Heart left ventricle (tissue), 16 donors: ENCODE measurements at regions not wholly inside any gene's neighbourhood (a gene's known extent, or its start where the extent isn't known, plus 50 kb on each side); places are given as distances from the start of the nearest gene placed in this dataset.

Source experiments
- ATAC-seq, 4 donors: fragments of 200-7000 bp; cut with Tn5 transposase; one replicate each; pipeline ENCODE4 v1.9.1; 2020 to 2022; ENCODE audit warnings: moderate library complexity in 4 of 4, mild to moderate bottlenecking in 3 of 4, moderate number of reproducible peaks in 1 of 4
- DNase-seq, 5 donors: peaks; one replicate each; pipeline ENCODE4 v3.0.0-alpha.2; 2020
- H3K27ac ChIP-seq, 12 donors: fragments of 200-600 bp; sonication (generic) in 4 of 12; one replicate each; pipeline versions ENCODE4 v1.5.0 to v1.8.0; 2016 to 2022; ENCODE audit warnings: mild to moderate bottlenecking in 2 of 12
- H3K27me3 ChIP-seq, 9 donors: fragments of 200-600 bp; sonication (generic) in 2 of 9; one replicate each; pipeline versions ENCODE4 v1.5.1 to v1.8.0; 2016 to 2022; ENCODE audit warnings: mild to moderate bottlenecking in 3 of 9
- H3K36me3 ChIP-seq, 9 donors: fragments of 200-600 bp; sonication (generic) in 2 of 9; one replicate each; pipeline versions ENCODE4 v1.5.0 to v1.8.0; 2018 to 2022; ENCODE audit warnings: mild to moderate bottlenecking in 2 of 9
- H3K4me1 ChIP-seq, 12 donors: fragments of 200-600 bp; sonication (generic) in 4 of 12; one replicate each; pipeline versions ENCODE4 v1.5.0 to v1.8.0; 2016 to 2022; ENCODE audit warnings: mild to moderate bottlenecking in 3 of 12
- H3K4me3 ChIP-seq, 12 donors: fragments of 200-600 bp; sonication (generic) in 4 of 12; one replicate each; pipeline versions ENCODE4 v1.5.0 to v1.8.0; 2017 to 2022; ENCODE audit warnings: mild to moderate bottlenecking in 9 of 12, moderate library complexity in 4 of 12
- H3K9me3 ChIP-seq, 12 donors: fragments of 200-600 bp; sonication (generic) in 4 of 12; one replicate each; pipeline versions ENCODE4 v1.5.0 to v1.8.0; 2016 to 2022; ENCODE audit warnings: mild to moderate bottlenecking in 1 of 12
- POLR2A ChIP-seq, 2 donors: fragments of 450-650 bp; IDR thresholded peaks; one replicate each; pipeline ENCODE4 v1.6.1; 2017; ENCODE audit warnings: antibody characterized with exemption in 2 of 2, mild to moderate bottlenecking in 2 of 2, moderate library complexity in 2 of 2
- WGBS, 4 donors: extraction: QIAGEN DNeasy Blood & Tissue Kit in 2 of 4; methylation state at CpG; one replicate each; pipeline versions ENCODE4 v1.1.5 to v1.1.7; 2013 to 2018; 5-methylcytosine and 5-hydroxymethylcytosine counted together
- intact Hi-C, 10 donors: fragments of 100-400 bp; cut with DNase I; formaldehyde crosslinking; loops; one replicate each; pipeline versions ENCODE4 v1.11.1 to v1.14.2; 2022
- TF ChIP-seq, protein P1 (sequence below), 12 donors: fragments of 200-600 bp; sonication (generic) in 4 of 12; IDR thresholded peaks; one replicate each; pipeline versions ENCODE4 v1.5.0 to v1.8.0; 2018 to 2022; ENCODE audit warnings: antibody characterized with exemption in 12 of 12, mild to moderate bottlenecking in 5 of 12
- donor health status: ischemic (EF 13 %, LVEDD 7.1; RV severe dilation, severe dysfunction).
- donor health status: healthy with polysubstance abuse.
- donor health status: DM: no; HTN: yes; CAD: no.
- donor health status: DM: no; HTN: no; CAD: no.
- donor health status: ischemic (EF 25% LVEDD 6.9; RV normal size, moderate dysfunction).
- donor health status: ischemic (EF 25% LVEDD 5.7; RV mildly dilated, moderate dysfunction).
- donor health status: healthy.
- donor health status: DM: yes; HTN: yes; CAD: no.
- donor health status: ischemic (EF 35%, LVEDD 5.7; RV mildly dilated, moderate dysfunction).
- donor health status: nonischemic (EF 11% LVEDD 7.7; RV severe dilation, severe dysfunction).
- donor health status: DM: yes; HTN: yes; CAD: no.
- donor health status: PGD.
- donor health status: ischemic (EF 29% LVEDD 5.4; RV normal size, mild dysfunction).
- donor health status: nonischemic (EF 23%, LVEDD 6.1; RV moderate dilation, normal function).

DNA sequence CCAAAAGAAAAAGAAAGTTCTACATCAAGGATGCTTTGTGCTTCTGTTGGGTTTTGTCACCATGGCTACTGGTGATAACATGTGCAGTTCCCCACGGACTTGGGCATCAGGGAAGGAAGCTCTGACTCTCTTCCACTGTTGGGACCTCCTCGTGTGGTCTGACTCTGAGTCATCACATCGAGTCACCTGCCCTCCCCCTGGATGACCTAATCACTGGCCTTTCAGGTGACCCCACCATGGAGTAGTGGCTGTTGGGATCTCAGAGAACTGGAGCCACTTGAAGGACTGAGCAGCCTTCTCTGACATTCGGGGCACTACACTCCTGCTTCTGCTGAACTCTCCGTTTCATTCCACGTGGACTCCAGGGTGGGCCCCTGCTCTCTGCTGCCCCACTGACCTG lies 60.8 kb upstream of the DOCK1 start:
- H3K36me3 ChIP-seq = no peaks in the 10 kb centered on the region
- 47 to 69% (median 56%) methylated on average over 6 of the region's 6 CpGs for WGBS, 4 donors
- H3K9me3 ChIP-seq = no peaks in the 10 kb centered on the region
- ATAC-seq (no peak), DNase-seq (no peak)
- intact Hi-C loops = no loop called here
- H3K4me3 ChIP-seq = no peak overlapping the region
- TF ChIP-seq, protein P1, sequence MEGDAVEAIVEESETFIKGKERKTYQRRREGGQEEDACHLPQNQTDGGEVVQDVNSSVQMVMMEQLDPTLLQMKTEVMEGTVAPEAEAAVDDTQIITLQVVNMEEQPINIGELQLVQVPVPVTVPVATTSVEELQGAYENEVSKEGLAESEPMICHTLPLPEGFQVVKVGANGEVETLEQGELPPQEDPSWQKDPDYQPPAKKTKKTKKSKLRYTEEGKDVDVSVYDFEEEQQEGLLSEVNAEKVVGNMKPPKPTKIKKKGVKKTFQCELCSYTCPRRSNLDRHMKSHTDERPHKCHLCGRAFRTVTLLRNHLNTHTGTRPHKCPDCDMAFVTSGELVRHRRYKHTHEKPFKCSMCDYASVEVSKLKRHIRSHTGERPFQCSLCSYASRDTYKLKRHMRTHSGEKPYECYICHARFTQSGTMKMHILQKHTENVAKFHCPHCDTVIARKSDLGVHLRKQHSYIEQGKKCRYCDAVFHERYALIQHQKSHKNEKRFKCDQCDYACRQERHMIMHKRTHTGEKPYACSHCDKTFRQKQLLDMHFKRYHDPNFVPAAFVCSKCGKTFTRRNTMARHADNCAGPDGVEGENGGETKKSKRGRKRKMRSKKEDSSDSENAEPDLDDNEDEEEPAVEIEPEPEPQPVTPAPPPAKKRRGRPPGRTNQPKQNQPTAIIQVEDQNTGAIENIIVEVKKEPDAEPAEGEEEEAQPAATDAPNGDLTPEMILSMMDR (IDR thresholded peaks at IDR 0.05) = no peak
- no peak overlapping the region for H3K27ac ChIP-seq
- H3K27me3 ChIP-seq = peaks cover 0 to 6% (median 0%) of the 10 kb centered on the region in 9 donors
- no peaks in the 10 kb centered on the region for H3K4me1 ChIP-seq

DNA sequence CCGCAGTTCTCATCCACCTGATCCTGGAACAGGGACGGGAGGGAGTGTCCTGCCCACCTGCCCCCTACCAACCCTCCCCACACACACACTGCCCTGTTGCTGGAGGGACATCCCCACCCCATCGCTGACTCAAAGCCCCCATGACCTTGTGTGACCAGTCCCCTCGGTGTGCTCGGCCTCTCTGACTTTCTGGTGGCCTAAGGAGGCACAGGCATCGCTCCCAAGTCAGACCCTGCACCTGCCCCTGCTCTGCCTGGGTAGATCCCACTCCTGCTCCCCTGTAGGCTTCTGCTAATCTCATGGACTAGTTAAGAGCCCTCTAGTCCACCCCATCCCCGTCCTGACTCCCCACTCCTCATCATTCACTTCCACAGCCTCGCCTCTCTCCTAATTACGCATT lies 58.8 kb upstream of the DOCK1 start:
- no peaks in the 10 kb centered on the region for H3K4me1 ChIP-seq
- DNase-seq = no peak
- intact Hi-C loops = no loop called here
- no peak overlapping the region for H3K27ac ChIP-seq
- no peak for ATAC-seq
- no peaks in the 10 kb centered on the region for H3K9me3 ChIP-seq
- no peaks in the 10 kb centered on the region for H3K36me3 ChIP-seq
- 83 to 85% (median 84%) methylated on average over 9 of the region's 9 CpGs for WGBS, 4 donors
- TF ChIP-seq, protein P1 (IDR thresholded peaks at IDR 0.05) = no peak
- no peak for TF ChIP-seq POLR2A (IDR thresholded peaks at IDR 0.05)
- peaks cover 0 to 6% (median 0%) of the 10 kb centered on the region in 9 donors for H3K27me3 ChIP-seq
- no peak overlapping the region for H3K4me3 ChIP-seq

DNA sequence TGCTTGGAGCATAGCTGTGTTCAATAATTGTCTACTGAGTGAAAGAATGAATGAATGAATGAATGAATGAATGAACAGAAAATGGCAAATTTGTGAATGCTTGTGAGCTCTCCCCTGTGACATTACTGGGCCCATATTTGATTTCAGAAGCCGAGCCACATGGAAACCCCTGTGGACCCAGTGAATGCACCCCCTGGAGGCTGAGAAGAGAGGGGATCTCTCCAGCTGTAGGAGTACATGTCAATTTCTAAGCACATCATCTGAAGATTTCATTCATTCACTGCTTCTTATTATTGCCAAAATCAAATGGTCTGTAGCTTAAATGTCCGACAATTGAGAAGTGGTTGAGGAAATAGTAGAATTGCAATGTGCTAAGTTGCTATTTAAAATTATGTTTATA lies 58.3 kb upstream of the DOCK1 start:
- no peak for ATAC-seq
- Histone ChIP-seq H3K4me1 (no peaks in the 10 kb centered on the region), H3K27ac (no peak overlapping the region), H3K27me3 (peaks cover 0 to 6% (median 0%) of the 10 kb centered on the region in 9 donors), H3K4me3 (no peak overlapping the region), H3K36me3 (no peaks in the 10 kb centered on the region), H3K9me3 (no peaks in the 10 kb centered on the region)
- TF ChIP-seq, protein P1 (IDR thresholded peaks at IDR 0.05) = no peak
- no peak for TF ChIP-seq POLR2A (IDR thresholded peaks at IDR 0.05)
- intact Hi-C loops = no loop called here
- no peak for DNase-seq
- WGBS, 4 donors = 74 to 84% (median 80%) methylated on average over 2 of the region's 2 CpGs

DNA sequence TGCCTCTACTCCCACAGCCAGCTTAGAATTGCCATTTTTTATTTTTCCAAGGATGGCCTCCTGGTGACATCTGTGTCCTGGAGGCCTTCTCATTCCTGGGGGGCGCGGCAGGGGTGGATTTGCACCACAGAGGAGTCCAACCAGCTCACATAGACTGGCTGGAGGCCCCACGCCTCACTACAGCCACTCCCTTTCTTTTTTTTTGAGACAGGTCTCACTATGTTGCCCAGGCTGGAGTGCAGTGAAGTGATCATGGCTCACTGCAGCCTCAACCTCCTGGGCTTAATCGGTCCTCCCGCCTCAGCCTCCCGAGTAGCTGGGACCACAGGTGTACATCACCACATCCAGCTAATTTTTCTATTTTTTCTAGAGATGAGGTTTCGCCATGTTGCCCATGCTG lies 57.6 kb upstream of the DOCK1 start:
- 89 to 95% (median 92%) methylated on average over 7 of the region's 7 CpGs for WGBS, 4 donors
- H3K4me1 ChIP-seq = no peaks in the 10 kb centered on the region
- DNase-seq = no peak

More for the DNA sequence above, 57.6 kb upstream of the DOCK1 start:
- H3K27me3 ChIP-seq = no peaks in the 10 kb centered on the region
- H3K27ac ChIP-seq = no peak overlapping the region
- TF ChIP-seq POLR2A (IDR thresholded peaks at IDR 0.05) = no peak
- TF ChIP-seq, protein P1 (IDR thresholded peaks at IDR 0.05) = no peak
- no peak overlapping the region for H3K4me3 ChIP-seq
- intact Hi-C loops = no loop called here
- no peaks in the 10 kb centered on the region for H3K9me3 ChIP-seq
- ATAC-seq = no peak
- H3K36me3 ChIP-seq = no peaks in the 10 kb centered on the region
